ENCODE measurements at regions not wholly inside any gene's neighbourhood (a gene's known extent, or its start where the extent isn't known, plus 50 kb on each side); places are given as distances from the start of the nearest gene placed in this dataset.

DNA sequence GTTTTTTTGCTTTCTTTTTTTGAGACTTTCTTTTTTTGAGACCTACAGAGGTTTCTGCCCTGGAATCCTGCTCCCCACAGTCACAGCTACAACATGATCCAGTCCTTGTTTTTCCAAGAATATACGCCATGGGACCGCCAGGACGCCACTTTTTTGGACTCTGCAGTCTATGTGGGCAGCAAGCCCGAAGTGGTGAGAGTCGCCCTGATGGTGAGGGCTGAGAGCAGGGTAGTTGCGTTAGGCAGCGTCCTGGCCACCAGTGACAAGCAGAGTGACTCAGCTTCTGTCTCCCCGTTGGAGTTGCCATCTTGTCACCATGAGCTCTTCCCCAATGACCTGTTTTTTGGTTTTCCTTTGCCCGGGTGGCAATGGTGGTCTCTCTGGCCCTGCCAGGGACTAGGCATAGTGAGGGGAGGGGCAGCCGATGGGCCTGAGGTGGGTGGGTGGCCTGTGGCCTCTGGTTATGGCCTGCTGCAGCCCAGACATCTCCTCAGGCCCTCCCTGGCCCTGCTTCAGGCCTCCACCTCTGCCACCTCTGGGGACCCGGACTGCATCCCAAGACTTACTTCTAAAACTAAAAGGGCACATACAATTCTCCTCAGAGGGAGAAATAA lies 88.0 kb upstream of the MALRD1 start:
- WGBS, result 93% methylated on average over 11 of the region's 11 CpGs
- no peak overlapping the region for H3K4me3 ChIP-seq (ENCODE audit: low read length)
- H3K27ac ChIP-seq (ENCODE audit: low read depth, low read length), result no peak overlapping the region
- H3K4me1 ChIP-seq (ENCODE audit: insufficient read depth, low read length), result no peaks in the 10 kb centered on the region
- H3K27me3 ChIP-seq (ENCODE audit: insufficient read depth, low read length), result no peaks in the 10 kb centered on the region
- no peaks in the 10 kb centered on the region for H3K9me3 ChIP-seq (ENCODE audit: insufficient read depth, low read depth, low read length)
- H3K9ac ChIP-seq (ENCODE audit: low read depth, low read length), result no peak overlapping the region
- no peaks in the 10 kb centered on the region for H3K36me3 ChIP-seq (ENCODE audit: insufficient read depth, low read length)

DNA sequence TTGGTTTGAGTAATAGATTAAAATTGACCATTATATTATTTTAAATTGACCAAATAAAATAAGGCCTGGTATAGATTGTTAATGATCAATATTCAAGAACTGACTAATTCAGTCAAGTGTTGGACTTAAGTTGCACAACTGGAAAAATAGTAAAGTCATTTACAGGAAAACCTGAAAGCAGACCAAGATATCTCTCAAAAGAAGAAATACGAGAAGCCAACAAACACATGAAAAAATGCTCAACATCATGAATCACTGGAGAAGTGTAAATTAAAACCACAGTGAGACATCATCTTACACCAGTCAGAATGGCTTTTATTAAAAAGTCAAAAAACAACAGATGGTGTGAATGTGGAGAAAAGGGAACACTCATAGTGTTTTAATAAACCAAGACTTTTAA lies 80.4 kb upstream of the MALRD1 start:
- H3K27me3 ChIP-seq (ENCODE audit: insufficient read depth, low read length), result no peaks in the 10 kb centered on the region
- no peak overlapping the region for H3K9ac ChIP-seq (ENCODE audit: low read depth, low read length)
- WGBS, result 83% methylated on average over 1 of the region's 1 CpG
- no peak overlapping the region for H3K27ac ChIP-seq (ENCODE audit: low read depth, low read length)
- H3K4me3 ChIP-seq (ENCODE audit: low read length), result no peak overlapping the region
- peaks cover 2% of the 10 kb centered on the region; the same call in 1 of the 2 replicates for H3K9me3 ChIP-seq (ENCODE audit: insufficient read depth, low read depth, low read length)
- no peaks in the 10 kb centered on the region for H3K36me3 ChIP-seq (ENCODE audit: insufficient read depth, low read length)
- H3K4me1 ChIP-seq (ENCODE audit: insufficient read depth, low read length), result no peaks in the 10 kb centered on the region

DNA sequence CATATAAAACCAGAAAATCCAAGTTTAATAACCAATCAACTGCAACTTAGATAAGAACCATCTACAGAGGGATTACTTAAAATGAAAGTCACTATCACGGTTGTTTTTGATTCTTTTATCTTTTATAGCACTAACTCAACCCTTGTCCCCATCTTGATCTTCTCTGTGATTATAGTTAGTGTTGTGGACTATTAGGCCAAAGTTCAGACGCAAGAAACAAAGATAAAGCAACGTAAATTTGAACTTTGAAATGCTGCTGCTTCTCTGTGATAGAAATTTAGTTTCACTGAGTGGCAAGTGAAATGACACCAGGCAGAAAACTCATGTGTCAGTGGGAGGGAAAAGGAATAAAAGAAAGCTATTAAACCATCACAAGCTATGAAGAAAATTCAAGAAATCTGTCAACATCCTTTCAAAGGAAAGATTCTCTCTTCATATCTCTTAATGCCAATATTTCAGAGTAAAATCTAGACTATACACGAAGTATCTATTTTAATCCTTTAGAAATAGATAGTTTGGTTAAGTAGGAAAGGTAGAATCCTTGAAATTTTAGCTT lies 71.8 kb upstream of the MALRD1 start:
- WGBS, result 94% methylated on average over 3 of the region's 4 CpGs
- Histone ChIP-seq H3K9ac (ENCODE audit: low read depth, low read length) (no peak overlapping the region), H3K4me1 (ENCODE audit: insufficient read depth, low read length) (no peaks in the 10 kb centered on the region), H3K27ac (ENCODE audit: low read depth, low read length) (no peak overlapping the region), H3K4me3 (ENCODE audit: low read length) (no peak overlapping the region), H3K27me3 (ENCODE audit: insufficient read depth, low read length) (no peaks in the 10 kb centered on the region), H3K9me3 (ENCODE audit: insufficient read depth, low read depth, low read length) (no peaks in the 10 kb centered on the region), H3K36me3 (ENCODE audit: insufficient read depth, low read length) (no peaks in the 10 kb centered on the region)

DNA sequence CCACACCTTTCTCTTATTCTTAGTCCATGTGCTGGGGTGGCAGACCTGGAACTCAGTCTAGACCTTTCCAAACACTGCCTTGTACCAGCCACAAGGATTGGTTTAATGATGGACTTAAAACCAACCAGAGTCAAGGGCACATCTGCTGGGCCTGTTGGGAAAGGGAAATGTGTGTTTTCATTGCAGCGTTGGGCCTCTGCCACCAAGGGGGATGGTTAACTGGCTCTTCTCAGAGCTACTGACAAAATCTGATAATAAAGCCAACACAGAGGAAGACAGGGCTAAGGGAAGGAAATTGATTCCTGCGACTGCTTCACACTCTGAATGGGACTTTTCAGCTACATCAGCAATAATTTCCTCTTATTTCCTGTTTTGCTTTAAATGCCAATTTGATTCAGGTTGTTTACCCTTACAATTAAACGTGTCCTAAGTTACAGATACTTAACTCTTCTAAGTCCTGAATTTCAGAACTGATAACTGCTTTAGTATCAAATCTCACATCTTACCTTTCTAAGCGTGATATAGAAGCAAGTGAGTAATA lies 68.4 kb upstream of the MALRD1 start:
- H3K9me3 ChIP-seq (ENCODE audit: insufficient read depth, low read depth, low read length), result no peaks in the 10 kb centered on the region
- 99% methylated on average over 4 of the region's 4 CpGs for WGBS
- no peak overlapping the region for H3K4me3 ChIP-seq (ENCODE audit: low read length)
- no peaks in the 10 kb centered on the region for H3K4me1 ChIP-seq (ENCODE audit: insufficient read depth, low read length)
- no peak overlapping the region for H3K9ac ChIP-seq (ENCODE audit: low read depth, low read length)
- no peaks in the 10 kb centered on the region for H3K27me3 ChIP-seq (ENCODE audit: insufficient read depth, low read length)
- H3K27ac ChIP-seq (ENCODE audit: low read depth, low read length), result no peak overlapping the region
- no peaks in the 10 kb centered on the region for H3K36me3 ChIP-seq (ENCODE audit: insufficient read depth, low read length)

DNA sequence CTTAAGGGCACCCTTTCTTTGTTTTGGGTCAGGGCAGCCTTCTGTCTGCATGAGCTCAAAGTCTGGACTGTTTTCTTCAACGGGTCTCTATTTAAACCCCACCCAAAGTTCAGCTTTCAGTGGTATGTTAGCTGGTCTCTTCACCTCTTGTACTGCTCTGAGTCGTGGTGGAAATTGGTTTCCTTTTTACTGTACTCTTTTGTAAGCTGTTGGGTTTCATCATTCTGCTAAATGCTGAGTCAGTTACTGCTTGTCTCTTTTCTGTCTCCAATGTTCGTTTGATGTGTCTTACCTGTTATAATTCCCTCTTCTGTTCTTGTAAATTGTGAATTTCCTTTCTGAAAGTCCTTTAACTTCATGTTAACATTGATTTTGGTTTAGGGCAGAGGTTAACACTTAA lies 64.1 kb upstream of the MALRD1 start:
- H3K9ac ChIP-seq (ENCODE audit: low read depth, low read length), result no peak overlapping the region
- peaks cover 13% of the 10 kb centered on the region for H3K9me3 ChIP-seq (ENCODE audit: insufficient read depth, low read depth, low read length)
- 79% methylated on average over 3 of the region's 3 CpGs for WGBS
- no peaks in the 10 kb centered on the region for H3K4me1 ChIP-seq (ENCODE audit: insufficient read depth, low read length)
- H3K4me3 ChIP-seq (ENCODE audit: low read length), result no peak overlapping the region
- no peak overlapping the region for H3K27ac ChIP-seq (ENCODE audit: low read depth, low read length)
- H3K36me3 ChIP-seq (ENCODE audit: insufficient read depth, low read length), result no peaks in the 10 kb centered on the region
- H3K27me3 ChIP-seq (ENCODE audit: insufficient read depth, low read length), result no peaks in the 10 kb centered on the region

DNA sequence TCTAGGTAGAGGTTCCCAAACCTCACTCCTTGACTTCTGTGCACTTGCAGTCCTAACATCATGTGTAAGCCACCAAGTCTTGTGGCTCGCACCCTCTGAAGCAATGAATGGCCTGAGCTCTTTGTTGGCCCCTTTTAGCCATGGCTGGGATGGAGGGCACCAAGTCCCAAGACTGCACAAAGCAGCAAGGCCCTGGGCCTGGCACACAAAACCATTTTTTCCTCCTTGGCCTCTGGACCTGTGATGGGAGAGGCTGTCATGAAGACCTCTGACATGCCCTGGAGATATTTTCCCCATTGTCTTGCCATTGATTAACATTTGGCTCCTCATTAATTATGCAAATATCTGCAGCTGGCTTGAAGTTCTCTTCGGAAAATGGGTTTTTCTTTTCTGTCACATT lies 60.3 kb upstream of the MALRD1 start:
- H3K4me1 ChIP-seq (ENCODE audit: insufficient read depth, low read length), result no peaks in the 10 kb centered on the region
- no peak overlapping the region for H3K27ac ChIP-seq (ENCODE audit: low read depth, low read length)
- WGBS, result 95% methylated on average over 2 of the region's 2 CpGs
- H3K9ac ChIP-seq (ENCODE audit: low read depth, low read length), result no peak overlapping the region
- H3K4me3 ChIP-seq (ENCODE audit: low read length), result no peak overlapping the region
- no peaks in the 10 kb centered on the region for H3K36me3 ChIP-seq (ENCODE audit: insufficient read depth, low read length)
- H3K9me3 ChIP-seq (ENCODE audit: insufficient read depth, low read depth, low read length), result peaks cover 13% of the 10 kb centered on the region
- no peaks in the 10 kb centered on the region for H3K27me3 ChIP-seq (ENCODE audit: insufficient read depth, low read length)

Measured in HUES64 (cell line).